ENCODE measurements at regions not wholly inside any gene's neighbourhood (a gene's known extent, or its start where the extent isn't known, plus 50 kb on each side); places are given as distances from the start of the nearest gene placed in this dataset.

DNA sequence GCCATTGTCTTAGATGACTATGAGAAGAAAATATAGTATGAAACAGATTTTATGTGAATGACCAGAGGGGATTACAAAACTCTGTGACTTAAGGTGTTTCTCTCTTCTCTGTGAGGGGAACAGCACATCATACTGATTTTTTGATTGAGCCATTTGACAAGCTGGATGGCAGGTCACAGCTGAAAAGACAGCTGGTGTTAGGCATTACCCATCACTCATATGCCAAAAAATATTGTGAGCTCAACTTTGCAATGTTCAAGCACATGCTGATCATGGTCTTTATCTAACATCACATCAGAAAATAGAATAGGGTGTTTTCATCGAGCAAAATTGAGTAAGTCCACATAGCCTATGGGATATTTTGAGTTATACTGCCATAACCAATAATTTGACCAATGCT lies 86.7 kb upstream of the TECRL start:
- TF ChIP-seq, protein P1, sequence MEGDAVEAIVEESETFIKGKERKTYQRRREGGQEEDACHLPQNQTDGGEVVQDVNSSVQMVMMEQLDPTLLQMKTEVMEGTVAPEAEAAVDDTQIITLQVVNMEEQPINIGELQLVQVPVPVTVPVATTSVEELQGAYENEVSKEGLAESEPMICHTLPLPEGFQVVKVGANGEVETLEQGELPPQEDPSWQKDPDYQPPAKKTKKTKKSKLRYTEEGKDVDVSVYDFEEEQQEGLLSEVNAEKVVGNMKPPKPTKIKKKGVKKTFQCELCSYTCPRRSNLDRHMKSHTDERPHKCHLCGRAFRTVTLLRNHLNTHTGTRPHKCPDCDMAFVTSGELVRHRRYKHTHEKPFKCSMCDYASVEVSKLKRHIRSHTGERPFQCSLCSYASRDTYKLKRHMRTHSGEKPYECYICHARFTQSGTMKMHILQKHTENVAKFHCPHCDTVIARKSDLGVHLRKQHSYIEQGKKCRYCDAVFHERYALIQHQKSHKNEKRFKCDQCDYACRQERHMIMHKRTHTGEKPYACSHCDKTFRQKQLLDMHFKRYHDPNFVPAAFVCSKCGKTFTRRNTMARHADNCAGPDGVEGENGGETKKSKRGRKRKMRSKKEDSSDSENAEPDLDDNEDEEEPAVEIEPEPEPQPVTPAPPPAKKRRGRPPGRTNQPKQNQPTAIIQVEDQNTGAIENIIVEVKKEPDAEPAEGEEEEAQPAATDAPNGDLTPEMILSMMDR (IDR thresholded peaks at IDR 0.05; ENCODE audit: low read depth, low read length): no peak
- DNase-seq (ENCODE audit: extremely low read depth, low read depth): no peak

DNA sequence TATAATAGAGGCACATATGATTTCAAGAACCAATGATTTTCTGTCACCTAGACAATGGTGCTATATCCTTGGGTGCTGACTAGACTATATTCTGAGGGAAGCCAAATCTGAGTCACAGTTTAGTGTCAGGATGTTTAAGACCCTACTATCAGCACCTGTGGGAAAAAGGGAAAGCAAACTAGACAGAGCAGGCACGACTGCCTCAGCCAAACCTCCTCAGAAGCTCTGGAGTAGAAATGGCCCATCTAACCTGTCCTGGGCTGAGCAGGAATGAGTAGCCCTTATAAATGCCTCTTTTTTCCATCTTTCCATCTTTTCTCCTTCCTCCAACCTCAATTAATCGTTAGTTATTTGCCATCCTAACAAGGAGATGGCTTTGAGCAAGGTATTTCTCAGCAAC lies 80.4 kb upstream of the TECRL start:
- DNase-seq (ENCODE audit: extremely low read depth, low read depth): no peak
- TF ChIP-seq, protein P1 (IDR thresholded peaks at IDR 0.05; ENCODE audit: low read depth, low read length): no peak

DNA sequence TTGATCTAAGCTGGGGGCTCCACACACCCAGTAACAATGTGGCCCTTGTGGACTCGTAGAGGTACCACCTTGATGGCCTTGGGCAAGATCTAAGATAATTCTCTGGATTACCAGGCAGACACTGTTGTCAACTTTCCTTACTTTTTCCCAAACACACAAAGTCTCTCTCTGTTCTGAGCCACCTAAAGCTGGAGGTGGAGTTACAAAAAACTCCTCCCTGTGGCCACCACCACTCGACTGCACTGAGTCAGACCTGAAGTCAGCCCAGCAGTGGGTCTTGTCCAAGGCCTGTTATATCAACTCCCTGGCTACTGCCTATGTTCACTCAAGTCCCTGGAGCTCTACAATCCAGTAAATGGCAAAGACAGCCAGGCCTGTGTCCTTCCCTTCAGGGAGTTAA lies 70.1 kb upstream of the TECRL start:
- DNase-seq (ENCODE audit: extremely low read depth, low read depth): no peak
- TF ChIP-seq, protein P1 (IDR thresholded peaks at IDR 0.05; ENCODE audit: low read depth, low read length): no peak

DNA sequence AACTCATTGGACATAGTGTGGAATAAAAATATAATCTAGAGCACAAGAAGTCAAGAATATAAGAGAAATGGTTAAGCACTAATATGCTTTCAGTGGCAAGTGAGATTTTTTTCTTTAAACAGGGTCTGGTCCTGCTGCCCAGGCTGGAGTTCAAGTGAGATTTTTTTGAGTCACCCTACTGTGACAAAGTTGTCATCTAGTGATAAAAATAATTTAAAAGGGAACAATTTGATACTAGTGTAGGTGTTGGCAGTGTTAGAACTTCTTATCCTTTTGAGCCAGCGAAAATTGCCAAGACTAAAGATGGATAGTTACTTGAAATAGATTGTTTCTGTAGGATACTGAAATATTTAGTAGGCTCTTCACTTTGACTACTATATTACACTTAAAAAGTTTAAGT lies 67.9 kb upstream of the TECRL start:
- no peak for DNase-seq (ENCODE audit: extremely low read depth, low read depth)
- TF ChIP-seq, protein P1 (IDR thresholded peaks at IDR 0.05; ENCODE audit: low read depth, low read length): no peak

DNA sequence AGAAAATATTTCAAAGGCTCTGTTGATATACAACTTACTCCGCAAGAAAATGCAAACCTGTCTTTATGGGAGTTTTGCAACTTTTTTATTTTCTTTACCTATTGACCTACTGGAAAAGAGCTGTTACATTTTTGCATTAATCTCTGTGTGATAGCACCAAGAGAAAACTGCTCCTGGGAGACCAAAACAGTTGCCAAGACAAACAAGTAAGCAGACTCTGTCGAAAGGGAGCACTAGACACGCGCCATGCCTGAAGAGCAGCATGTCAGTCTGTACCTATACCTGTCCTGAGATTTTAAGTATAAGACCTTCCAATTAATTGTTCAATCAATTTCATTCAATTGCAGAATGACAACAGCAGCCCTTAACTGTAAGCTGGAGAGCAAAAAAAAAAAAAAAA lies 56.0 kb upstream of the TECRL start:
- TF ChIP-seq, protein P1 (IDR thresholded peaks at IDR 0.05; ENCODE audit: low read depth, low read length): no peak
- DNase-seq (ENCODE audit: extremely low read depth, low read depth): no peak

DNA sequence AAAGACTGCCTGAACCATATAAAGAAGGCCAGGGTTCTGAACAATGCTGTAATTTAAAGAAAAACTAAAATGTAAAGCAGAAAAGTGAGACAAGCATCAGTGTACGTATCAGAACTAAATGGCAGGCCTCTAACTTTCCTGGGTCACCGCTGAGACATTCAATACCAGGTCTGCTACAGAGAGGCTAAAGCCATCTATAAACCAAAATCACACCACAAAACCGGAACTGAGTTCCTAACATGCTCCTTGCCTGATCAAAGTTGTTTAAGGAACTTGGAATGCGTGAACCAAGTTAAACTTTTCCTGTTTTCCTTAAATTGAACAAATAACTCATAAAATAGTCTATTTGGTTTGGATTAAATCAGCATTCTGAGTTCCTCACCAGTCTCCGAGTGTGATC lies 55.3 kb upstream of the TECRL start:
- DNase-seq (ENCODE audit: extremely low read depth, low read depth): no peak
- TF ChIP-seq, protein P1 (IDR thresholded peaks at IDR 0.05; ENCODE audit: low read depth, low read length): no peak
